A549 (cell line): ENCODE measurements at regions not wholly inside any gene's neighbourhood (a gene's known extent, or its start where the extent isn't known, plus 50 kb on each side); places are given as distances from the start of the nearest gene placed in this dataset.

Experiments used
- ATAC-seq, 2 experiments: fragments of 200-7000 bp in 1 of 2; fragments of >200 bp in 1 of 2; cut with Nextera tagmentation in 1 of 2; cut with Tn5 transposase in 1 of 2; 3 replicates each; pipeline versions ENCODE4 v1.8.0 to v1.9.1; 2018 to 2020; ENCODE audit warnings: mild to moderate bottlenecking in 1 of 2, moderate library complexity in 1 of 2
- CTCF ChIA-PET: fragments of 300-600 bp; sonication (Branson Sonifier 250); formaldehyde crosslinking; extraction: SDS; loops from one replicate; lab custom pipeline; 2021; ENCODE audit warnings: antibody characterized with exemption, inconsistent platforms; lab: Yijun Ruan, JAX
- POLR2A ChIA-PET: fragments of 350-600 bp; formaldehyde crosslinking; extraction: SDS; loops from one replicate; lab custom pipeline; 2021; ENCODE audit warnings: antibody characterized with exemption, inconsistent platforms; lab: Yijun Ruan, JAX
- DNase-seq, 2 experiments: peaks; one replicate each; pipeline versions ENCODE4 v3.0.0 to v3.0.0-alpha.2; 2011 to 2016; ENCODE audit warnings: low read depth in 1 of 2, low spot score in 1 of 2
- FAIRE-seq: peaks from 2 replicates; lab custom pipeline; 2011; peaks lifted over from hg19 to GRCh38; lab: Jason Lieb, UNC
- H3K27ac ChIP-seq, 2 experiments: fragments of >200 bp; sonication (Bioruptor Twin); formaldehyde crosslinking; 3 replicates each; pipeline ENCODE4 v1.5.1; 2016 to 2017
- H3K4me1 ChIP-seq: fragments of >200 bp; sonication (Bioruptor Twin); formaldehyde crosslinking; 3 replicates; pipeline ENCODE4 v1.6.1; 2016
- H3K4me2 ChIP-seq: fragments of >200 bp; sonication (Bioruptor Twin); formaldehyde crosslinking; 3 replicates; pipeline ENCODE4 v1.6.1; 2016
- H3K4me3 ChIP-seq: fragments of >200 bp; sonication (Bioruptor Twin); formaldehyde crosslinking; 3 replicates; pipeline ENCODE4 v1.5.1; 2016
- H3K9me3 ChIP-seq: fragments of >200 bp; sonication (Bioruptor Twin); formaldehyde crosslinking; 3 replicates; pipeline ENCODE4 v1.6.1; 2016
- ATOH8 ChIP-seq: fragments of 250-450 bp; sonication (Bioruptor Pico); IDR thresholded peaks from 2 replicates; pipeline ENCODE4 v1.5.0; 2020; ENCODE audit warnings: low read depth, mild to moderate bottlenecking, moderate library complexity
- BHLHE40 ChIP-seq: IDR thresholded peaks from 2 replicates; pipeline ENCODE4 v1.6.1; 2012; ENCODE audit warnings: low read depth, low read length, inconsistent platforms
- CBX8 ChIP-seq: fragments of 200-600 bp; sonication (generic); IDR thresholded peaks from 2 replicates; pipeline ENCODE4 v1.6.1; 2016
- EHMT2 ChIP-seq: fragments of 200-600 bp; sonication (generic); IDR thresholded peaks from 2 replicates; pipeline ENCODE4 v1.6.1; 2016; ENCODE audit warnings: antibody characterized with exemption, low read depth, mild to moderate bottlenecking, moderate library complexity
- FOSB ChIP-seq: fragments of 250-450 bp; sonication (Bioruptor Pico); IDR thresholded peaks from 2 replicates; pipeline ENCODE4 v1.5.0; 2020; ENCODE audit warnings: mild to moderate bottlenecking, moderate library complexity
- FOSL2 ChIP-seq, 2 experiments: fragments of 450-650 bp in 1 of 2; fragments of >200 bp in 1 of 2; sonication (Bioruptor Twin) in 1 of 2; formaldehyde crosslinking; IDR thresholded peaks; 2 replicates each; pipeline versions ENCODE4 v1.5.0 to v1.6.1; 2016 to 2020; ENCODE audit warnings: mild to moderate bottlenecking in 1 of 2, moderate library complexity in 1 of 2
- GATA3 ChIP-seq: IDR thresholded peaks from 2 replicates; pipeline ENCODE4 v1.6.1; 2012; ENCODE audit warnings: borderline replicate concordance
- HDAC2 ChIP-seq: fragments of 200-600 bp; sonication (generic); IDR thresholded peaks from 2 replicates; pipeline ENCODE4 v1.6.1; 2016
- HEYL ChIP-seq: fragments of 250-450 bp; sonication (Bioruptor Pico); IDR thresholded peaks from 2 replicates; pipeline ENCODE4 v1.8.0; 2021; ENCODE audit warnings: mild to moderate bottlenecking, moderate library complexity
- HMGXB4 ChIP-seq: fragments of 250-450 bp; sonication (Bioruptor Pico); IDR thresholded peaks from 2 replicates; pipeline ENCODE4 v1.5.0; 2021; ENCODE audit warnings: mild to moderate bottlenecking, moderate library complexity, borderline replicate concordance
- HOXB5 ChIP-seq: fragments of 250-450 bp; sonication (Bioruptor Pico); IDR thresholded peaks from 2 replicates; pipeline ENCODE4 v1.5.0; 2020; ENCODE audit warnings: mild to moderate bottlenecking, moderate library complexity
- KDM1A ChIP-seq: fragments of 200-600 bp; sonication (generic); IDR thresholded peaks from 2 replicates; pipeline ENCODE4 v1.6.1; 2016; ENCODE audit warnings: low read depth, mild to moderate bottlenecking
- MAX ChIP-seq: IDR thresholded peaks from 2 replicates; pipeline ENCODE4 v1.6.1; 2012
- NR3C1 ChIP-seq: fragments of >200 bp; sonication (Bioruptor Twin); formaldehyde crosslinking; IDR thresholded peaks from 3 replicates; pipeline ENCODE4 v1.6.1; 2017
- PBX3 ChIP-seq: IDR thresholded peaks from 2 replicates; pipeline ENCODE4 v1.6.1; 2012
- REST ChIP-seq: fragments of 200-600 bp; sonication (generic); IDR thresholded peaks from 2 replicates; pipeline ENCODE4 v1.6.1; 2016; ENCODE audit warnings: antibody characterized with exemption, mild to moderate bottlenecking, moderate library complexity
- RNF2 ChIP-seq: fragments of 200-600 bp; sonication (generic); IDR thresholded peaks from 2 replicates; pipeline ENCODE4 v1.6.1; 2016; ENCODE audit warnings: low read depth, mild to moderate bottlenecking, antibody characterized with exemption, moderate library complexity, borderline replicate concordance
- ZC3H11A ChIP-seq: fragments of 450-650 bp; IDR thresholded peaks from 2 replicates; pipeline ENCODE4 v1.6.1; 2014; ENCODE audit warnings: antibody characterized with exemption, mild to moderate bottlenecking
- WGBS: methylation state at CpG from one replicate; pipeline ENCODE4 v1.1.6; 2017; ENCODE audit errors: missing lambda C conversion rate; 5-methylcytosine and 5-hydroxymethylcytosine counted together

- 14% methylated on average over 1 of the region's 1 CpG for WGBS
Observed at GRCh38 chr5:97542469-97542868, 359.4 kb upstream of the RIOK2 start.

GRCh38 chr5:97543166-97543565 lies 360.1 kb upstream of the RIOK2 start:
- no peak for FAIRE-seq
- H3K9me3 ChIP-seq: no peaks in the 10 kb centered on the region
- no peaks in the 10 kb centered on the region for H3K4me1 ChIP-seq
- CTCF ChIA-PET: interaction anchor here (1.8 kb wide), 1 partner anchor 9 kb away, joined by 5 read pairs; no protein-coding TSS in a partner anchor
- no peak for DNase-seq
- no peak overlapping the region for H3K4me3 ChIP-seq
- ATAC-seq: no peak
- no peak overlapping the region for H3K27ac ChIP-seq
- H3K4me2 ChIP-seq: no peak overlapping the region
- WGBS: 31% methylated on average over 4 of the region's 4 CpGs
- POLR2A ChIA-PET: no interaction called here
- TF ChIP-seq PBX3 (no peak), KDM1A (no peak), ATOH8 (no peak), HEYL (CRISPR knock-in tag) (no peak), FOSB (no peak), HMGXB4 (CRISPR knock-in tag) (no peak)

More at GRCh38 chr5:97542469-97542868, 359.4 kb upstream of the RIOK2 start:
- Histone ChIP-seq H3K9me3 (no peaks in the 10 kb centered on the region), H3K4me3 (no peak overlapping the region), H3K4me1 (no peaks in the 10 kb centered on the region), H3K4me2 (no peak overlapping the region), H3K27ac (no peak overlapping the region)
- no peak for ATAC-seq
- no peak for DNase-seq
- ChIA-PET POLR2A (no interaction called here), CTCF (interaction anchor here (0.9 kb wide), 1 partner anchor 8 kb away, joined by 3 read pairs; no protein-coding TSS in a partner anchor)
- TF ChIP-seq REST: no peak
- no peak for TF ChIP-seq GATA3
- no peak for TF ChIP-seq FOSB
- no peak for TF ChIP-seq EHMT2
- no peak for TF ChIP-seq CBX8
- no peak for TF ChIP-seq BHLHE40
- TF ChIP-seq HEYL (CRISPR knock-in tag): no peak
- TF ChIP-seq HDAC2: no peak
- no peak for TF ChIP-seq HOXB5
- TF ChIP-seq RNF2: no peak
- no peak for TF ChIP-seq MAX
- TF ChIP-seq FOSL2 (IDR thresholded peaks at IDR 0.05): no peak
- no peak for TF ChIP-seq FOSL2 (CRISPR knock-in tag; IDR thresholded peaks at IDR 0.05)
- TF ChIP-seq NR3C1: no peak
- no peak for TF ChIP-seq ZC3H11A
- no peak for TF ChIP-seq KDM1A
- FAIRE-seq: no peak
